HEK293 (cell line): ENCODE measurements at regions not wholly inside any gene's neighbourhood (a gene's known extent, or its start where the extent isn't known, plus 50 kb on each side); places are given as distances from the start of the nearest gene placed in this dataset.

ENCODE experiments used
- CTCF ChIP-seq: fragments of 450-650 bp; formaldehyde crosslinking; IDR thresholded peaks from 2 replicates; pipeline ENCODE4 v1.5.1; 2016; ENCODE audit warnings: missing biosample characterization, missing genetic modification characterization
- IKZF3 ChIP-seq: fragments of 450-650 bp; IDR thresholded peaks from 2 replicates; pipeline ENCODE4 v1.5.0; 2018; ENCODE audit warnings: missing biosample characterization, mild to moderate bottlenecking, missing genetic modification characterization, moderate library complexity
- ZBTB26 ChIP-seq: fragments of 450-650 bp; formaldehyde crosslinking; optimal IDR thresholded peaks from 2 replicates; pipeline ENCODE3; 2016; ENCODE audit warnings: missing biosample characterization, mild to moderate bottlenecking, missing genetic modification characterization
- ZFP41 ChIP-seq: fragments of 450-650 bp; formaldehyde crosslinking; IDR thresholded peaks from 2 replicates; pipeline ENCODE4 v1.5.1; 2016; ENCODE audit warnings: missing biosample characterization, missing genetic modification characterization, borderline replicate concordance
- ZNF114 ChIP-seq: fragments of 450-650 bp; formaldehyde crosslinking; IDR thresholded peaks from 2 replicates; pipeline ENCODE4 v1.5.0; 2017; ENCODE audit warnings: missing biosample characterization, missing genetic modification characterization
- ZNF324 ChIP-seq: fragments of 450-650 bp; formaldehyde crosslinking; IDR thresholded peaks from 2 replicates; pipeline ENCODE4 v1.5.1; 2016; ENCODE audit warnings: missing biosample characterization, missing genetic modification characterization
- ZNF664 ChIP-seq: fragments of 450-650 bp; formaldehyde crosslinking; IDR thresholded peaks from 2 replicates; pipeline ENCODE4 v1.5.1; 2016; ENCODE audit warnings: missing biosample characterization, missing genetic modification characterization
- ZNF747 ChIP-seq: fragments of 450-650 bp; formaldehyde crosslinking; IDR thresholded peaks from 2 replicates; pipeline ENCODE4 v1.5.1; 2016; ENCODE audit warnings: missing biosample characterization, missing genetic modification characterization
- ZNF776 ChIP-seq: fragments of 450-650 bp; formaldehyde crosslinking; IDR thresholded peaks from 2 replicates; pipeline ENCODE4 v1.5.0; 2017; ENCODE audit warnings: missing biosample characterization, missing genetic modification characterization, borderline replicate concordance

DNA sequence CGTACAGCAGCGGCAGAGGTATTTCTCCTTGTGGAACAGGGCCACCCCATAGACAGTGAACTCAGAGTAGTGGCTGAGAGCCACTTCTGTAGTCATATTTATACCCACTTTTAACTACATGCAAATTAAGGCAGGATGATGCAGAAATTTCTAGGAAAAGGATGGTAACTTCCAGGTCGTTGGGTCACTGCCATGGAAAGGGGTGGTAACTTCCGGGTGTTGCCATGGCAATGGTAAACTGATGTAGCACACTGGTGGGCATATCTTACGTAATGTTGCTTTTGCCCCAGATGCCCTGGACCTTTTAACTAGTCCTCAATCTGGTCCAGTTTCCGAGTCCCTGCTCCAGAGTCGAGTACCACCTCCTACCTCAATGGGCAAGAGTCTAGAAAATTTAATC lies 154.8 kb upstream of the AGA start:
- TF ChIP-seq CTCF (tag by site-specific recombination) (no peak), ZBTB26 (tag by site-specific recombination) (no peak), IKZF3 (tag by site-specific recombination) (no peak), ZNF747 (tag by site-specific recombination) (no peak), ZFP41 (tag by site-specific recombination) (no peak), ZNF776 (tag by site-specific recombination) (no peak), ZNF664 (tag by site-specific recombination) (no peak), ZNF114 (tag by site-specific recombination) (no peak), ZNF324 (tag by site-specific recombination) (no peak)
